Forelimb muscle (tissue), 1 donor: ENCODE measurements at regions not wholly inside any gene's neighbourhood (a gene's known extent, or its start where the extent isn't known, plus 50 kb on each side); places are given as distances from the start of the nearest gene placed in this dataset.
A peak's percentile ranks its signal among the peaks of the same experiment; 100 is the strongest.
"Not testable (repeated sequence)": the region's sequence is repeated elsewhere in the genome, so short reads cannot be mapped to it uniquely, and the experiment has no call there.

ENCODE experiments used
- DNase-seq: peaks from one replicate; pipeline ENCODE4 v3.0.0-alpha.2; 2013; ENCODE audit warnings: low read depth

DNA sequence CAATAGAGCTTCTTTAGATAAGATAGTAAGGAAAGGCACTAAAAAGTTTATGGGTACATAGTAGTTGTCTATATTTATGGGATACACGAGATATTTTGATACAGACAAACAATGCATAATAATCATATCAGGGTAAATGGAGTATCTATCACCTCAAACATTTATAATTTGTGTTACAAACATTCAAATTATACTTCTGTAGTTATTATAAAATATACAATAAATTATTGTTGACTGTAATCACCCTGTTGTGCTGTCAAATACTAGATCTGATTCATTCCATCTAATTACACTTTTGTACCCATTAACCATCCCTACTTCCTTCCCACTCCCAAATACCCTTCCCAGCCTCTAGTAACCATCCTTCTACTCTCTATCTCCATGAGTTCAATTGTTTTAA is 179.7 kb downstream of the FOXG1 start:
- no peak for DNase-seq

- no peak for DNase-seq
These were observed 182.9 kb downstream of the FOXG1 start for GRCh38 chr14:28949503-28949902.

- no peak for DNase-seq
These were observed 185.6 kb downstream of the FOXG1 start for GRCh38 chr14:28952161-28952560.

- no peak for DNase-seq
These were observed 186.1 kb downstream of the FOXG1 start for GRCh38 chr14:28952666-28953065.

GRCh38 chr14:28953973-28954372 is 187.4 kb downstream of the FOXG1 start:
- DNase-seq, result no peak

DNA sequence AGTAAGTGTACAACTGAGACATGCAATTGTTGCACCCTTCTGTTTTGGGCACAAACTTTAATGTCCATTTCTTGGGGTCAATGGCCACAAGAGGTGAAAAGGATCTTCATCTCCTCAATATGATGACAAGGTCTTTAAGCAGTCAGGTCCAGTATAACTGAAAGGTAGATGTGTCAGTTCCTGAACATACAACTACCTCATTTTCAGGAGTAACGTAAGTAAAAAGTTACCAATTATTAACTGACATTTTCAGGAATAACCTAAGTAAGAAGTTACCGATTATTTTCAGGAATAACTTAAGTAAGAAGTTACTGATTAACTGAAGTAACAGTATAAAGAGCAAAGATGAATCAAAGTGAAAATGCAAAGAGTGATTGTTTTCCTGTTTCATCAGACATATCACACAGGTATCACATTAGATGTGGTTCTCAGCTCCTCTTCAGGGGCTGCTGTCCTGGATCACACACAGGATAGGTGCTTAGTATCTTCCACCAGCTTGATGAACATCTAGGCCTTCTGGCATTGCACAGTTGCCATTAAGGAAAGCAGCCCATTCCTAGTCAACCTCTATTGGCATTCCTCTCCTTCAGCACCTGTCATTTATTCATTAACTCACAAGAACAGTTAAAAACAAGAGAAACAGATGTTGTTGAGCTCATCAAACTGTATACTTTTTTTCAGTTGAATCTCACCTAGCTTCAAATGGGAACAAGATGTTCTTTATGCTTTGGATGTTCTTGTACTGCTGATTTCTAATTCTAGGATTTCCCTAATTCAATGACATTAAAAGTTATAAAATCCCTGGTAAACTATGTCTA is 200.0 kb downstream of the FOXG1 start:
- no peak for DNase-seq

- no peak for DNase-seq
These were observed 208.5 kb downstream of the FOXG1 start for GRCh38 chr14:28975084-28975483.

- DNase-seq, result no peak
These were observed 215.6 kb downstream of the FOXG1 start for GRCh38 chr14:28982228-28982627.

DNA sequence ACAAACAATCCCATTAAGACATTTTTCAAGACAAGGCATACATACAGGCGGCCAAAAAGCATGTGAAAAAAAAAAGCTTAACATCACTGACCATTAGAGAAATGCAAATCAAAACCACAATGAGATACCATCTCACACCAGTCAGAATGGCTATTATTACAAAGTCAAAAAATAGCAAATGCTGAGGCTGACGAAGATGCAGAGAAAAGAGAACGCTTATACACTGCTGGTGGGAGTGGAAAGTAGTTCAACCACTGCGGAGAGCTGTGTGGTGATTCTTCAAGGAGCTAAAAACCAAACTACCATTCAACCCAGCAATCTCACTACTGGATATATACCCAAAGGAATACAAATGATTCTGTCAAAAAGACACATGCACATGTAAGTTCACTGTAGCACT is 216.7 kb downstream of the FOXG1 start:
- no peak for DNase-seq

GRCh38 chr14:28987516-28987915 is 220.9 kb downstream of the FOXG1 start:
- no peak for DNase-seq

DNA sequence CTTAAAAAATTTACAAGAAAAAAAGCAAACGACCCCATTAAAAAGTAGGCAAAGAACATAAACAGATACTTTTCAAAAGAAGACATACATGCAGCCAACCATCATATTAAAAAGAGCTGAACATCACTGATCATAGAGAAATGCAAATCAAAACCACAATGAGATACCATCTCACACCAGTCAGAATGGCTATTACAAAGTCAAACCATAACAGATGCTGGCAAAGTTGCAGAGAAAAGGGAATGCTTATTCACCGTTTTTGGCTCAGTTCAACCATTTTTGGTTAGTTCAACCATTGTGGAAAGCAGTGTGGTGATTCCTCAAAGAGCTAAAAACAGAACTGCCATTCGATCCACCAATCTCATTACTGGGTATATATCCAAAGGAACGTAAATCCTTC is 230.6 kb downstream of the FOXG1 start:
- DNase-seq, result not testable (repeated sequence)

DNA sequence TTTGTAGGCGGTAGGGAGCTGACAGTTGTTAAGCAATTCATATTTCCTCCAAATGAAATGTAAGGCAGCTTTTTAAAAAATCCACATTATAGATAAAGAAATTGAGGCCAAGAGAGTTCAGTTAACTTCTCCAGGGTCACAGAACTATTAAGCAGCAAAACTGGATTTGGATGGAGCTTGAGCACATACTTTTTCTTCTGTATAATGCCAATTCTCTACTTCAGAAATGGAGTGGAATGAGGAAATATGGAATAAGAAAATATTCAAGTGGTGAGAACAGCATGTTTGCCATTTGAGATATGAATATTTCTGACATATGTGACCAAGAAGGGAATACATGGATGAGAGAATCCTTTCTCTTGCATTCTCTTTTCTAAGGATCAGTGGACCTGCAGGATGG is 233.1 kb downstream of the FOXG1 start:
- no peak for DNase-seq

GRCh38 chr14:29005647-29006046 is 239.1 kb downstream of the FOXG1 start:
- DNase-seq, result no peak

DNA sequence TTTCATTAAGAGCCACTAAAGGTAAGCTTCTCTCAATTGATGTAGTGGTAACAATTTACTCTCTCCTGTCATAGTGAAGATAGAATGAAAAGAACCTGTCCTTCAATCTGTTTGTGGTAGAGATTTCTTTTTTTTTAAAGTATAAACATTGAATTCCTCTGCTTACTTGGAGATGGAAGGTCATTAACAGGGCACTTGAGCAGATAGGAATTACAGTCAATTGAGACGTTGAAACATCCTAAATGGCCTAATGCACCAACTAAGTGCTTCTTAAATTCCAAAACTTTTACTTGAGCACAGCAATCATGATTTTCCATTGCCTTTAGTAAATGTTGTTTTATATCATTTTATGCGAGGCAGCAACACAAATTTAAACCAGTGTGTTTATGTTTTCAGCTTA is 241.4 kb downstream of the FOXG1 start:
- DNase-seq, result no peak

DNA sequence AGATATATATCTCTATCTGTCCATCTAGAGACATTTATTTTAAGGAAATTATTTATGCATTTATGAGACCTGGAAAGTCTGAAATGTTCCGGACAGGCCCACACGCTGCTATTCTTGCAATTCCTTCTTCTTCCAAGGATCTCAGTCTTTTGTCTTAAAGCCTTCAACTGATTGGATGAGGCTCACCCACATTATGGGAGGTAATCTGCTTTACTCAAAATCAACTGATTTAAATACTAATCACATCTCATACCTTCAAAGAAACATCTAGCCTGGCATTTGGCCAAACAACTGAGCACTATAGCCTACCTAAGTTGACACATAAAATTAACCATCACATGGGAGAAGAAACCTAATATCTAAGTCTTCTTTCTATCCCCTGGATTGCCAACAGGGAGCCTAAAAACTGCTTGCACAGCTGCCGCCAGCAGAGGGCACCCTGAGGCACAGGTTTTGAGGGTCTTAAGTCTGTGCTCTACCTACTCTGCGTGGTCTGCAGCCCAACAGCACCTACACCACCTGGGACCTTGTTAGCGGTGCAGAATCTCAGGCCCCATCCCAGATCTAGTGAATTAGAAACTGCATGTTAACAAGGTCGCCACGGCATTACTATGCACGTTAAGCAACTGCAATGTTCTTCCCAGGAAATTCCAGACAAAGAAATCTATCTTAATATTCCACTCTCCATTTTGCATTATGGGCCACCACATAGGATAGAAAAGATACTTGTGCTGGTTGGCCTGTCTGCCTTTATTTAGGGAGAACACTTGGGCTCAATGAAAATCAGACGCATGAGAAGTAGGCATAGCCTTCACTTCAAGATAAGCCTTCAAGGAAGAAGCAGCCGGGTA is 249.7 kb downstream of the FOXG1 start:
- no peak for DNase-seq

DNA sequence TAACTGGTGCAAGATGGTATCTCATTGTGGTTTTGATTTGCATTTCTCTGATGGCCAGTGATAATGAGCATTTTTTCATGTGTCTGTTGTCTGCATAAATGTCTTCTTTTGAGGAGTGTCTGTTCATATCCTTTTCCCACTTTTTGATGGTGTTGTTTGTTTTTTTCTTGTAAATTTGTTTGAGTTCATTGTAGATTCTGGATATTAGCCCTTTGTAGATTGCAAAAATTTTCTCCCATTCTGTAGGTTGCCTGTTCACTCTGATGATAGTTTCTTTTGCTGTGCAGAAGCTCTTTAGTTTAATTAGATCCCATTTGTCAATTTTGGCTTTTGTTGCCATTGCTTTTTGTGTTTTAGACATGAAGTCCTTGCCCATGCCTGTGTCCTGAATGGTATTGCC is 256.9 kb downstream of the FOXG1 start:
- not testable (repeated sequence) for DNase-seq

DNA sequence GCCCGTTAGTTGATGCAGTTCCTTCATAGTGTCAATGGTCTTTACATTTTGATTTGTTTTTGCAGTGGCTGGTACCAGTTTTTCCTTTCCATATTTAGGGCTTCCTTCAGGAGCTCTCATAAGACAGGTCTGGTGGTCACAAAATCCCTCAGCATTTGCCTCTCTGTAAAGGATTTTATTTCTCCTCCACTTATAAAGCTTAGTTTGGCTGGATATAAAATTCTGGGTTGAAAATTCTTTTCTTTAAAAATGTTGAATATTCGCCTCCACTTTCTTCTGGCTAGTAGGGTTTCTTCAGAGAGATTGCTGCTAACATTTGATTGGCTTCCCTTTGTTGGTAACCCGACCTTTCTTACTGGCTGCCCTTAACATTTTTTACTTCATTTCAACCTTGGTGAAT is 260.9 kb downstream of the FOXG1 start:
- not testable (repeated sequence) for DNase-seq

DNA sequence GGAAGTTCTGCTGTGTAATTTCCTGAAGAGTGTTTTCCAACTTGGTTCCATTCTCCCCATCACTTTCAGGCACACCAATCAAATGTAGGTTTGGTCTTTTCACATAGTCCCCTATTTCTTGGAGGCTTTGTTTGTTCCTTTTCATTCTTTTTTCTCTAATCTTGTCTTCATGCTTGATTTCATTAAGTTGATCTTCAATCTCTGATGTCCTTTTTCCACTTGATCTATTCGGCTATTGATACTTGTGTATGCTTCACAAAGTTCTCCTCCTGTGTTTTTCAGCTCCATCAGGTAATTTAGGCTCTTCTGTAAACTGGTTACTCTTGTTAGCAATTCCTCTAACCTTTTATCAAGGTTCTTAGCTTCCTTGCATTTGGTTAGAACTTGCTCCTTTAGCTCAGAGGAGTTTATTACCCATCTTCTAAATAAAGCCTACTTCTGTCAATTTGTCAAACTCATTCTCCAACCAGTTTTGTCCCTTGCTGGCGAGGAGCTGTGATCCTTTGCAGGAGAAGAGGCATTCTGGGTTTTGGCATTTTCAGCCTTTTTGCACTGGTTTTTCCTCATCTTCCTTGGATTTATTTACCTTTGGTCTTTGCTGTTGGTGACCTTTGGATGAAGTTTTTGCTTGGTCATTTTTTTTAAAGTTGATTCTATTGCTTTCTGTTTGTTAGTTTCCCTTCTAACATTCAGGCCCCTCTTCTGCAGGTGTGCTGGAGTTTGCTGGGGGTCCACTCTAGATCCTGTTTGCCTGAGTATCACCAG is 261.5 kb downstream of the FOXG1 start:
- DNase-seq, result not testable (repeated sequence)

GRCh38 chr14:29028973-29029582 is 262.5 kb downstream of the FOXG1 start:
- no peak for DNase-seq

DNA sequence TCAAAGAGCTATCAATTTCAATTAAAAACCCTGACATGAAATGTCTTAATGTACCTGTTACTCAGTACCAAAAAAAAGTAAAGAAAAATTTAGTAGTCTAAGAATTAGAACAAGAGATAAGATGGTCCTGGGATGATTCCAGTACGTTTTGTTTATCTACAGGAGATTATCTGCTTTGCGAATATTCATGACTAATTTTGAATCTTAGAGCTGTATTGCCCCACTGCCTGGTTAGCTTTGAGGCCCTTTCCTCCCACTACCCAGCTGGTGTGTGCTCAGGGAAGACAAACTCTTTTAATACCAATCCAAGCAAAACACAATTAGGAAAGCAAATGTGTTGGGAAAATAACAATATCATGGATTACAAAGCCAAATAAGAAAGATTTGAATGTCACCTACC is 263.5 kb downstream of the FOXG1 start:
- no peak for DNase-seq

GRCh38 chr14:29030970-29031369 is 264.4 kb downstream of the FOXG1 start:
- no peak for DNase-seq

DNA sequence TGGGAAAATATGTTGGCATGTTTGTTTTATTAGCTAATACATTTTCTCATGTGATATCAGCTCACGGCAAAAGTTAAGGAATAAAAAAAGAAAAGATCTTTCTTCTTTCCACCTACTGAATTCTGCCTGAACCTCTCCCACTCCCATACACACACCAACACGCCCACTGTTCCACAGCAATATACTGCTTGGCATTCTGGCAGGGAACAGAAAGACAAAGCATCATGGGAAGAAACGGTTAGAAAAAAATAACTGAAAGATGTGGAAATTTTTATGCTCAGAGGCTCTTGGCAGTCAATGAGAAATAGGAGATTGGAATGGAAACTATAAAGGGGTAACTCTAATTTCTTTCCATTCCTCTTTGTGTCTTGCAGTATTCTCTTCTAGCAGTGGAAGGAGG is 268.5 kb downstream of the FOXG1 start:
- DNase-seq, result peak; percentile 22
